Loucy (cell line): ENCODE measurements at regions not wholly inside any gene's neighbourhood (a gene's known extent, or its start where the extent isn't known, plus 50 kb on each side); places are given as distances from the start of the nearest gene placed in this dataset.

Experiments used
- H2AFZ ChIP-seq: fragments of 200-600 bp; sonication (generic); 2 replicates; pipeline ENCODE4 v1.6.0; 2016; ENCODE audit warnings: antibody characterized with exemption, mild to moderate bottlenecking, low read length, moderate library complexity
- H3F3A ChIP-seq: fragments of 200-600 bp; 2 replicates; pipeline ENCODE4 v1.6.0; 2016; ENCODE audit warnings: antibody characterized with exemption, low read depth, mild to moderate bottlenecking
- H3K27me3 ChIP-seq: fragments of 200-600 bp; sonication (generic); 2 replicates; pipeline ENCODE4 v1.6.1; 2014; ENCODE audit warnings: low read length, mild to moderate bottlenecking; ENCODE audit not compliant: insufficient read depth, poor library complexity, severe bottlenecking
- H3K36me3 ChIP-seq: fragments of 200-600 bp; sonication (generic); 2 replicates; pipeline ENCODE4 v1.6.1; 2016; ENCODE audit warnings: low read length; ENCODE audit not compliant: insufficient read depth
- H3K4me1 ChIP-seq: fragments of 200-600 bp; sonication (generic); 2 replicates; pipeline ENCODE4 v1.5.1; 2014; ENCODE audit warnings: low read length, mild to moderate bottlenecking; ENCODE audit not compliant: insufficient read depth, poor library complexity, severe bottlenecking
- H3K4me2 ChIP-seq: fragments of 200-600 bp; sonication (generic); 2 replicates; pipeline ENCODE4 v1.6.0; 2014; ENCODE audit warnings: antibody characterized with exemption, low read length, low read depth, mild to moderate bottlenecking; ENCODE audit not compliant: poor library complexity, severe bottlenecking
- H3K4me3 ChIP-seq: fragments of 200-600 bp; sonication (generic); 2 replicates; pipeline ENCODE4 v1.5.1; 2014; ENCODE audit warnings: low read length, mild to moderate bottlenecking, mixed read lengths; ENCODE audit not compliant: poor library complexity, severe bottlenecking
- H3K79me2 ChIP-seq: fragments of 200-600 bp; sonication (generic); 2 replicates; pipeline ENCODE4 v1.6.1; 2014; ENCODE audit warnings: low read length; ENCODE audit not compliant: insufficient read depth
- H3K9ac ChIP-seq: fragments of 200-600 bp; sonication (generic); 2 replicates; pipeline ENCODE4 v1.6.0; 2014; ENCODE audit warnings: mild to moderate bottlenecking, low read depth, low read length, moderate library complexity; ENCODE audit not compliant: poor library complexity, severe bottlenecking
- H3K9me2 ChIP-seq: fragments of 200-600 bp; sonication (generic); replicated peaks from 2 replicates; pipeline ENCODE4 v1.6.1; 2016; ENCODE audit warnings: low read depth, low read length, mixed read lengths
- H3K9me3 ChIP-seq: fragments of 200-600 bp; sonication (generic); 2 replicates; pipeline ENCODE4 v1.6.1; 2014; ENCODE audit warnings: mild to moderate bottlenecking, antibody characterized with exemption, low read length, low read depth; ENCODE audit not compliant: insufficient read depth
- H4K20me1 ChIP-seq: fragments of 200-600 bp; sonication (generic); 2 replicates; pipeline ENCODE4 v1.6.0; 2014; ENCODE audit warnings: antibody characterized with exemption, low read length, mild to moderate bottlenecking; ENCODE audit not compliant: insufficient read depth, poor library complexity, severe bottlenecking
- EZH2phosphoT487 ChIP-seq: fragments of 200-600 bp; IDR thresholded peaks from 2 replicates; pipeline ENCODE4 v1.6.1; 2018; ENCODE audit warnings: antibody characterized with exemption, mild to moderate bottlenecking, moderate library complexity, borderline replicate concordance
- TF ChIP-seq, protein P1 (sequence below): fragments of 200-600 bp; sonication (generic); conservative IDR thresholded peaks from 2 replicates; pipeline ENCODE4 v1.5.1; 2014; ENCODE audit warnings: mild to moderate bottlenecking, antibody characterized with exemption, low read length

DNA sequence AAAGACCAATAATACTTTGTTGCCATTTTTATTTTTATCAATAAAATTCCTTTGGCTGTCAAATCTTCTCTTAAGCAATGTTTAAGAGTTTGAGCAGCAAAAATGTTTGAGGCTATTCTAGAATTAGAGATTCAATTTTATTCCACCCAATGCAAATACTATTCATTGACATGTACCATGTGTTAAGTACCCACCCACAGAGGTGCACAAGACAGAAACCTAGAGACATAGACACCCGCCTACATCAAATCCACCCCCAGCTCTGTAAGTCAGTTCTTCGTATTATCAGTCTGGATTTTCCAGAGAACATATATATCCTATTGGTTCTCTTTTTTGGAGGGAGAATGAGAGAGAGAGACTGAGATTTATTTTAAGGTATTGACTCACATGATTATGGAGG lies 463.7 kb downstream of the EPM2A start:
- no peaks in the 10 kb centered on the region for H3K9me3 ChIP-seq
- H3K4me3 ChIP-seq = no peak overlapping the region
- no peaks in the 10 kb centered on the region for H3K36me3 ChIP-seq
- H3K27me3 ChIP-seq = no peaks in the 10 kb centered on the region
- TF ChIP-seq, protein P1, sequence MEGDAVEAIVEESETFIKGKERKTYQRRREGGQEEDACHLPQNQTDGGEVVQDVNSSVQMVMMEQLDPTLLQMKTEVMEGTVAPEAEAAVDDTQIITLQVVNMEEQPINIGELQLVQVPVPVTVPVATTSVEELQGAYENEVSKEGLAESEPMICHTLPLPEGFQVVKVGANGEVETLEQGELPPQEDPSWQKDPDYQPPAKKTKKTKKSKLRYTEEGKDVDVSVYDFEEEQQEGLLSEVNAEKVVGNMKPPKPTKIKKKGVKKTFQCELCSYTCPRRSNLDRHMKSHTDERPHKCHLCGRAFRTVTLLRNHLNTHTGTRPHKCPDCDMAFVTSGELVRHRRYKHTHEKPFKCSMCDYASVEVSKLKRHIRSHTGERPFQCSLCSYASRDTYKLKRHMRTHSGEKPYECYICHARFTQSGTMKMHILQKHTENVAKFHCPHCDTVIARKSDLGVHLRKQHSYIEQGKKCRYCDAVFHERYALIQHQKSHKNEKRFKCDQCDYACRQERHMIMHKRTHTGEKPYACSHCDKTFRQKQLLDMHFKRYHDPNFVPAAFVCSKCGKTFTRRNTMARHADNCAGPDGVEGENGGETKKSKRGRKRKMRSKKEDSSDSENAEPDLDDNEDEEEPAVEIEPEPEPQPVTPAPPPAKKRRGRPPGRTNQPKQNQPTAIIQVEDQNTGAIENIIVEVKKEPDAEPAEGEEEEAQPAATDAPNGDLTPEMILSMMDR = no peak
- no peak for TF ChIP-seq EZH2phosphoT487
- H3K4me2 ChIP-seq = no peak overlapping the region
- H3F3A ChIP-seq = no peaks in the 10 kb centered on the region
- no peak overlapping the region for H2AFZ ChIP-seq
- no peaks in the 10 kb centered on the region for H3K9me2 ChIP-seq
- no peak overlapping the region for H3K9ac ChIP-seq
- no peaks in the 10 kb centered on the region for H4K20me1 ChIP-seq
- H3K4me1 ChIP-seq = no peaks in the 10 kb centered on the region
- no peaks in the 10 kb centered on the region for H3K79me2 ChIP-seq

DNA sequence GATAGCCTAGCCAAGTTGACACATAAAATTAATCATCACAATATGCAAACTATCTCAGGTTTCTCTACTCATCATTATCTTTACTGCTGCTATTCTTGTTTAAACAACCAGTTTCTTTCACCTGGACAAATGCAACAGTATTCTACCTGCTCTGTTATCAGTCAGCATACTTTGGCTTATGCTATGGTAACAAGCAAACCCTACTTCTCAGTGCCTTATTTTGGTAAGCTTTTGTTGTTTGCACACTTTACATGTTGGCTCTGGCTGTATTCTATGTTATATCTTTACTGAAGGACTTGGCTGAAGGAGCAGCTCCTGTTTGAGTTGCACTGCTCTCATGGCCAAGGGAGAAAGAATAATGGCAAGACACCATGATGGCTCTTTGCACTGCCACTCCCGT lies 463.1 kb downstream of the EPM2A start:
- Histone ChIP-seq H3F3A (no peaks in the 10 kb centered on the region), H3K79me2 (no peaks in the 10 kb centered on the region), H4K20me1 (no peaks in the 10 kb centered on the region), H3K4me1 (no peaks in the 10 kb centered on the region), H3K4me2 (no peak overlapping the region), H3K9ac (no peak overlapping the region), H3K36me3 (no peaks in the 10 kb centered on the region), H3K27me3 (no peaks in the 10 kb centered on the region), H3K9me2 (no peaks in the 10 kb centered on the region), H3K9me3 (no peaks in the 10 kb centered on the region), H3K4me3 (no peak overlapping the region), H2AFZ (no peak overlapping the region)
- TF ChIP-seq EZH2phosphoT487 = no peak

DNA sequence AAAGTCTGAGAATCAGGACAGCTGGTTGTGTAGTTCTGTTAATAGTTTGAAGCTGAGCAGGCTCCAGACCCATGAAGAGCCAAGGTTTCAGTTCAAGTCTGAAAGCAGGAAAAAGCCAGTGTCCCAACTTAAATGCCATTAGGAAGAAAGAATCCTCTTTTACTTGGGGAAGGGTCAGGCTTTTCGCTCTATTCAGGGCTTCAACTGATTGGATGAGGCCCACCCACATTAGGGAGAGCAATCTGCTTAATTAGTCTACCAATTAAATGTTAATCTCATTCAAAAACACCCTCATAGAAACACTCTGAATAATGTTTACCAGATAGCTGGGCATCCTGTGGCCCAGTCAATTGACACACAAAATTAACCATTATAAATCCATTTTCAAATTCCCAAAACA lies 462.2 kb downstream of the EPM2A start:
- H3K27me3 ChIP-seq = no peaks in the 10 kb centered on the region
- TF ChIP-seq, protein P1 = no peak
- TF ChIP-seq EZH2phosphoT487 = no peak
- no peaks in the 10 kb centered on the region for H4K20me1 ChIP-seq
- H2AFZ ChIP-seq = no peak overlapping the region
- no peaks in the 10 kb centered on the region for H3F3A ChIP-seq
- no peaks in the 10 kb centered on the region for H3K9me2 ChIP-seq
- no peak overlapping the region for H3K4me3 ChIP-seq
- no peak overlapping the region for H3K9ac ChIP-seq
- H3K4me1 ChIP-seq = no peaks in the 10 kb centered on the region
- no peak overlapping the region for H3K4me2 ChIP-seq
- no peaks in the 10 kb centered on the region for H3K9me3 ChIP-seq
- no peaks in the 10 kb centered on the region for H3K79me2 ChIP-seq
- no peaks in the 10 kb centered on the region for H3K36me3 ChIP-seq

DNA sequence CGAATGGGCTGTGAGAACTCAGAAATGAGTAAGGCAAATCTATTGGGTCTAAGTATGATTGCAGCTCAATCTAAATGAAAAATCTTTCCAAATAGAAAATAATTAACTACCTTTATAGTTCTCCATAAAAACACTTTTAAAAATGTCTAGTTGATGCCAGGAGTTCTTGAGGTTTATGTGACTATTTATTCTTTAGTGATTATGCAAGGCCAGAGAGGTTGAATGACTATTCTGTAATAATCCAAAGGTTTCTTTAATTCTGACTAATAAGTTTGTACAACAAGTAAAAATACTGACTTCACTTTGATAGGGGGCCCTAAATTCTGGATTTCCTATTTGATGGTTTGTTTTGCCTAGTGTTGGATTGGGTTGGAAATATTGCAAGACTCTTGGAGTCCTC lies 461.2 kb downstream of the EPM2A start:
- Histone ChIP-seq H4K20me1 (no peaks in the 10 kb centered on the region), H2AFZ (no peak overlapping the region), H3K9me3 (no peaks in the 10 kb centered on the region), H3K4me2 (no peak overlapping the region), H3F3A (no peaks in the 10 kb centered on the region), H3K79me2 (no peaks in the 10 kb centered on the region), H3K36me3 (no peaks in the 10 kb centered on the region), H3K4me3 (no peak overlapping the region), H3K9me2 (no peaks in the 10 kb centered on the region), H3K4me1 (no peaks in the 10 kb centered on the region), H3K9ac (no peak overlapping the region), H3K27me3 (no peaks in the 10 kb centered on the region)
- TF ChIP-seq, protein P1 = no peak
- TF ChIP-seq EZH2phosphoT487 = no peak
